GM12878 (cell line): ENCODE measurements at regions not wholly inside any gene's neighbourhood (a gene's known extent, or its start where the extent isn't known, plus 50 kb on each side); places are given as distances from the start of the nearest gene placed in this dataset.
A peak's percentile ranks its signal among the peaks of the same experiment; 100 is the strongest.

Source experiments
- ASH2L ChIP-seq: fragments of 300-600, 200-600 bp; sonication (generic); IDR thresholded peaks from 2 replicates; pipeline ENCODE4 v1.6.1; 2017; ENCODE audit warnings: low read depth, mild to moderate bottlenecking, borderline replicate concordance
- CBX5 ChIP-seq: sonication (generic); IDR thresholded peaks from 2 replicates; pipeline ENCODE4 v1.6.1; 2016; ENCODE audit warnings: low read depth, moderate library complexity, mild to moderate bottlenecking, inconsistent platforms
- CEBPB ChIP-seq, 2 experiments: fragments of 150-350 bp in 1 of 2; IDR thresholded peaks; 2 replicates each; pipeline ENCODE4 v1.6.1; 2012 to 2014; ENCODE audit warnings: low read depth in 2 of 2, low read length in 2 of 2, borderline replicate concordance in 1 of 2, inconsistent platforms in 1 of 2
- EED ChIP-seq: sonication (generic); IDR thresholded peaks from 2 replicates; pipeline ENCODE4 v1.6.1; 2016; ENCODE audit warnings: antibody characterized with exemption, low read depth
- FOS ChIP-seq: IDR thresholded peaks from 3 replicates; pipeline ENCODE4 v1.6.1; 2011; ENCODE audit warnings: borderline replicate concordance; ENCODE audit not compliant: insufficient read length; ENCODE audit errors: extremely low read depth
- HDAC2 ChIP-seq: fragments of 200-600 bp; sonication (generic); IDR thresholded peaks from 2 replicates; pipeline ENCODE4 v1.6.1; 2017
- IKZF1 ChIP-seq: fragments of 450-650 bp; conservative IDR thresholded peaks from 2 replicates; pipeline ENCODE4 v1.6.1; 2017; ENCODE audit warnings: antibody characterized with exemption, mild to moderate bottlenecking
- KAT2A ChIP-seq: conservative IDR thresholded peaks from 2 replicates; pipeline ENCODE4 v1.6.1; 2011; ENCODE audit warnings: low read depth, low read length; ENCODE audit not compliant: control insufficient read depth
- MXI1 ChIP-seq: fragments of 150-350 bp; IDR thresholded peaks from 2 replicates; pipeline ENCODE4 v1.6.1; 2011; ENCODE audit warnings: low read depth, mild to moderate bottlenecking, inconsistent platforms, low read length, improper control_type of control experiment
- MYC ChIP-seq: IDR thresholded peaks from 2 replicates; pipeline ENCODE4 v1.6.1; 2011; ENCODE audit warnings: mild to moderate bottlenecking, low read length, moderate library complexity, inconsistent platforms; ENCODE audit not compliant: insufficient read depth, insufficient replicate concordance, insufficient read length, severe bottlenecking
- NFXL1 ChIP-seq: fragments of 450-650 bp; IDR thresholded peaks from 2 replicates; pipeline ENCODE4 v1.6.1; 2017; ENCODE audit warnings: antibody characterized with exemption, mild to moderate bottlenecking, borderline replicate concordance
- NR2F1 ChIP-seq: fragments of 450-650 bp; conservative IDR thresholded peaks from 2 replicates; pipeline ENCODE4 v1.6.1; 2017; ENCODE audit warnings: mild to moderate bottlenecking
- RAD21 ChIP-seq: IDR thresholded peaks from 2 replicates; pipeline ENCODE4 v1.6.1; 2011; ENCODE audit warnings: mild to moderate bottlenecking, low read depth, low read length, moderate library complexity; ENCODE audit not compliant: insufficient read depth
- RB1 ChIP-seq: fragments of 450-650 bp; formaldehyde crosslinking; IDR thresholded peaks from 2 replicates; pipeline ENCODE4 v1.6.1; 2017; ENCODE audit warnings: mild to moderate bottlenecking, borderline replicate concordance
- SIX5 ChIP-seq: IDR thresholded peaks from 2 replicates; pipeline ENCODE4 v1.6.1; 2011; ENCODE audit warnings: mild to moderate bottlenecking, low read depth, low read length, moderate library complexity; ENCODE audit not compliant: severe bottlenecking
- SKIL ChIP-seq: fragments of 450-650 bp; IDR thresholded peaks from 2 replicates; pipeline ENCODE4 v1.6.1; 2017; ENCODE audit warnings: mild to moderate bottlenecking, low read depth, inconsistent platforms; ENCODE audit not compliant: poor library complexity, severe bottlenecking
- TARDBP ChIP-seq: IDR thresholded peaks from 2 replicates; pipeline ENCODE4 v1.6.1; 2016; ENCODE audit warnings: borderline replicate concordance
- USF1 ChIP-seq: IDR thresholded peaks from 2 replicates; pipeline ENCODE4 v1.6.1; 2011; ENCODE audit warnings: borderline replicate concordance, low read depth, mild to moderate bottlenecking, moderate library complexity, mixed read lengths, low read length; ENCODE audit not compliant: insufficient read depth; ENCODE audit errors: extremely low read length
- WRNIP1 ChIP-seq: IDR thresholded peaks from 2 replicates; pipeline ENCODE4 v1.6.1; 2011; ENCODE audit warnings: low read depth, low read length, improper control_type of control experiment, borderline replicate concordance
- YY1 ChIP-seq: IDR thresholded peaks from 2 replicates; pipeline ENCODE4 v1.6.1; 2011; ENCODE audit warnings: low read depth, mild to moderate bottlenecking, low read length
- ZNF384 ChIP-seq: IDR thresholded peaks from 2 replicates; pipeline ENCODE4 v1.6.1; 2012; ENCODE audit warnings: low read depth, mild to moderate bottlenecking, low read length, improper control_type of control experiment, borderline replicate concordance
- ZZZ3 ChIP-seq: IDR thresholded peaks from 2 replicates; pipeline ENCODE4 v1.6.1; 2011; ENCODE audit warnings: low read depth; ENCODE audit not compliant: control insufficient read depth, insufficient read length
- TF ChIP-seq, protein P1 (sequence below): fragments of 450-650 bp; IDR thresholded peaks from 2 replicates; pipeline ENCODE4 v1.6.1; 2016; ENCODE audit warnings: mild to moderate bottlenecking
- TF ChIP-seq, protein P2 (sequence below): IDR thresholded peaks from 2 replicates; pipeline ENCODE4 v1.6.1; 2011; ENCODE audit warnings: low read depth, mild to moderate bottlenecking, low read length, moderate library complexity, borderline replicate concordance; ENCODE audit errors: extremely low read depth

DNA sequence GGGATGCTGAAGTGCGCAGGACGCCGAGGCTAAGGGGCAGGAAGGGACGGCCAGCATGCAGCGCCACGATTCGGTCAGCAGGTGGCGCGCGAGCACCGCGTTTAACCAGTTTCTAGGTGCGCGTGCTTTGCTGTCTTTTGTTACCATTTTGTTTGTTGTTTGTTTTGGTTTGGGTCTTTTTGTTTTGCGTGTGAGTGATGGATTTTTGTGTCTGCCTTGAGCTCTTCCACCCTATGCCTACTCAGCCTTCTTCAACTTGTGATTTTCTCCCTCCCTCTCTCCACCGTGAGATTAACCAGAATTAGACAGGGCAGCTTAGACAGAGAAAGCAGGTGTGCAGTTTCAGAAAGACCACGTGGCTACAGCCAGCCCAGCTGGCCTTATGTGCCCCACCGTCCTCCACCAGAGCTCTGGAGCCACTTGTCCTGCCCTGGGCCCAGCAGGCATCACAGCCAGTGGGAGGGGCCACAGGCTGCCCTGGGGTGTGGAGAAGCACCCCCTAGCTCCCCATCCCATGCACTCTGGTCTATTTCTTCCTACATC is 180.2 kb downstream of the RNF144A start (continued):
- TF ChIP-seq RAD21 (peak; percentile 84), FOS (no peak), CBX5 (no peak), MYC (no peak), ZZZ3 (no peak), KAT2A (no peak), WRNIP1 (no peak), TARDBP (no peak), SIX5 (no peak), NR2F1 (no peak), NFXL1 (no peak), EED (no peak), MXI1 (peak; percentile 56; the same call in 1 of the 2 replicates), CEBPB (IDR thresholded peaks at IDR 0.05; ENCODE audit: borderline replicate concordance in 1 of 2, low read depth in 2 of 2, low read length in 2 of 2) (no peak), USF1 (peak; percentile 44), HDAC2 (no peak), IKZF1 (no peak), ASH2L (no peak), YY1 (peak; percentile 76; the same call in 1 of the 2 replicates), SKIL (peak; percentile 28), RB1 (no peak), ZNF384 (no peak)
- TF ChIP-seq, protein P1, sequence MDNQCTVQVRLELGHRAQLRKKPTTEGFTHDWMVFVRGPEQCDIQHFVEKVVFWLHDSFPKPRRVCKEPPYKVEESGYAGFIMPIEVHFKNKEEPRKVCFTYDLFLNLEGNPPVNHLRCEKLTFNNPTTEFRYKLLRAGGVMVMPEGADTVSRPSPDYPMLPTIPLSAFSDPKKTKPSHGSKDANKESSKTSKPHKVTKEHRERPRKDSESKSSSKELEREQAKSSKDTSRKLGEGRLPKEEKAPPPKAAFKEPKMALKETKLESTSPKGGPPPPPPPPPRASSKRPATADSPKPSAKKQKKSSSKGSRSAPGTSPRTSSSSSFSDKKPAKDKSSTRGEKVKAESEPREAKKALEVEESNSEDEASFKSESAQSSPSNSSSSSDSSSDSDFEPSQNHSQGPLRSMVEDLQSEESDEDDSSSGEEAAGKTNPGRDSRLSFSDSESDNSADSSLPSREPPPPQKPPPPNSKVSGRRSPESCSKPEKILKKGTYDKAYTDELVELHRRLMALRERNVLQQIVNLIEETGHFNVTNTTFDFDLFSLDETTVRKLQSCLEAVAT, result peak; percentile 70
- TF ChIP-seq, protein P2, sequence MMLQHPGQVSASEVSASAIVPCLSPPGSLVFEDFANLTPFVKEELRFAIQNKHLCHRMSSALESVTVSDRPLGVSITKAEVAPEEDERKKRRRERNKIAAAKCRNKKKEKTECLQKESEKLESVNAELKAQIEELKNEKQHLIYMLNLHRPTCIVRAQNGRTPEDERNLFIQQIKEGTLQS, result no peak
